ENCODE measurements at regions not wholly inside any gene's neighbourhood (a gene's known extent, or its start where the extent isn't known, plus 50 kb on each side); places are given as distances from the start of the nearest gene placed in this dataset.

- no peak for TF ChIP-seq CTCF (IDR thresholded peaks at IDR 0.05; ENCODE audit: low read depth, low read length)
- no peak for TF ChIP-seq POLR2A (IDR thresholded peaks at IDR 0.05; ENCODE audit: extremely low read depth, insufficient read length)
- TF ChIP-seq MYC (IDR thresholded peaks at IDR 0.05; ENCODE audit: low read depth, low read length) = no peak
Observed at GRCh38 chr12:24023081-24023480, 73.6 kb upstream of the SOX5 start.

Data from NB4 (cell line).